22Rv1 (cell line): ENCODE measurements at regions not wholly inside any gene's neighbourhood (a gene's known extent, or its start where the extent isn't known, plus 50 kb on each side); places are given as distances from the start of the nearest gene placed in this dataset.
"Not testable (repeated sequence)": the region's sequence is repeated elsewhere in the genome, so short reads cannot be mapped to it uniquely, and the experiment has no call there.

Experiments used
- H3K27ac ChIP-seq: fragments of 450-650 bp; 2 replicates; pipeline ENCODE4 v1.5.1; 2017
- CTCF ChIP-seq: fragments of 450-650 bp; IDR thresholded peaks from 2 replicates; pipeline ENCODE4 v1.5.1; 2017; ENCODE audit warnings: mild to moderate bottlenecking
- ZFX ChIP-seq: fragments of 450-650 bp; IDR thresholded peaks from 2 replicates; pipeline ENCODE4 v1.6.1; 2017; ENCODE audit warnings: antibody characterized with exemption, borderline replicate concordance

GRCh38 chr2:94622113-94622618, 249.1 kb upstream of the TEKT4 start:
- no peak overlapping the region for H3K27ac ChIP-seq
- TF ChIP-seq ZFX (no peak), CTCF (no peak)

GRCh38 chr2:94628953-94629352, 242.3 kb upstream of the TEKT4 start:
- not testable (repeated sequence) for H3K27ac ChIP-seq

- H3K27ac ChIP-seq, result not testable (repeated sequence)
These were observed 229.8 kb upstream of the TEKT4 start for GRCh38 chr2:94641397-94641796.

- H3K27ac ChIP-seq, result not testable (repeated sequence)
These were observed 219.1 kb upstream of the TEKT4 start for GRCh38 chr2:94652131-94652530.

- not testable (repeated sequence) for H3K27ac ChIP-seq
These were observed 201.4 kb upstream of the TEKT4 start for GRCh38 chr2:94669858-94670257.

- not testable (repeated sequence) for H3K27ac ChIP-seq
These were observed 177.0 kb upstream of the TEKT4 start for GRCh38 chr2:94694236-94694635.

GRCh38 chr2:94708982-94709381, 162.2 kb upstream of the TEKT4 start:
- H3K27ac ChIP-seq, result not testable (repeated sequence)

GRCh38 chr2:94725543-94725942, 145.7 kb upstream of the TEKT4 start:
- H3K27ac ChIP-seq, result no peak overlapping the region
- TF ChIP-seq CTCF, result no peak
- no peak for TF ChIP-seq ZFX

- H3K27ac ChIP-seq, result not testable (repeated sequence)
These were observed 135.7 kb upstream of the TEKT4 start for GRCh38 chr2:94735536-94735935.

GRCh38 chr2:94737145-94737544, 134.1 kb upstream of the TEKT4 start:
- peak; percentile 29; the same call in 1 of the 2 replicates for TF ChIP-seq CTCF
- not testable (repeated sequence) for H3K27ac ChIP-seq

- not testable (repeated sequence) for H3K27ac ChIP-seq
These were observed 133.4 kb upstream of the TEKT4 start for GRCh38 chr2:94737736-94738342.

- no peak for TF ChIP-seq ZFX
- no peak for TF ChIP-seq CTCF
- H3K27ac ChIP-seq, result no peak overlapping the region
These were observed 117.7 kb upstream of the TEKT4 start for GRCh38 chr2:94753466-94753998.
